A673 (cell line): ENCODE measurements at regions not wholly inside any gene's neighbourhood (a gene's known extent, or its start where the extent isn't known, plus 50 kb on each side); places are given as distances from the start of the nearest gene placed in this dataset.

Experiments
- EZH2 ChIP-seq: fragments of 200-600 bp; sonication (generic); IDR thresholded peaks from 2 replicates; pipeline ENCODE4 v1.6.1; 2017; ENCODE audit warnings: borderline replicate concordance, low read depth, mild to moderate bottlenecking, mixed read lengths, antibody characterized with exemption, low read length; ENCODE audit not compliant: poor library complexity, severe bottlenecking
- TF ChIP-seq, protein P1 (sequence below): fragments of 300-800, 200-600 bp; sonication (generic); conservative IDR thresholded peaks from 2 replicates; pipeline ENCODE4 v1.5.1; 2017; ENCODE audit warnings: low read depth, mild to moderate bottlenecking, antibody characterized with exemption, low read length, moderate library complexity, mixed read lengths

DNA sequence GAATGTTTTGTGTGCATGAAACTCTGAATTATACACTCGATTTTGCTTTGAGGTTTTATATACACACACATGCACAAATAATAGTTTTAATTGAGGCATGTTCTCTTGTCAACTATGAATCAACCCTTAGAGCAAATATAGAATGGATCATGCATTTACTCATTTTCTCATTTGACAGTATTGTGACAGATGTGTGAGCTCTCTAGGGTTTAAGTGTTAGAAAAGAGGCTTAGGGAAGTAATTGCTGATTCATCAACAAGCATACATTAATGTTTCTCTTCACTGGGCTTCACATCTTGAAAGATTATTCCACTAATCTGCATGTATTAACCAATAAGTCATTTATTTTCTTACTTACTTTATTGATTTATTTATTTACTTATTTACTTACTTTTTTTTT is 1356.8 kb upstream of the ACO1 start:
- TF ChIP-seq, protein P1, sequence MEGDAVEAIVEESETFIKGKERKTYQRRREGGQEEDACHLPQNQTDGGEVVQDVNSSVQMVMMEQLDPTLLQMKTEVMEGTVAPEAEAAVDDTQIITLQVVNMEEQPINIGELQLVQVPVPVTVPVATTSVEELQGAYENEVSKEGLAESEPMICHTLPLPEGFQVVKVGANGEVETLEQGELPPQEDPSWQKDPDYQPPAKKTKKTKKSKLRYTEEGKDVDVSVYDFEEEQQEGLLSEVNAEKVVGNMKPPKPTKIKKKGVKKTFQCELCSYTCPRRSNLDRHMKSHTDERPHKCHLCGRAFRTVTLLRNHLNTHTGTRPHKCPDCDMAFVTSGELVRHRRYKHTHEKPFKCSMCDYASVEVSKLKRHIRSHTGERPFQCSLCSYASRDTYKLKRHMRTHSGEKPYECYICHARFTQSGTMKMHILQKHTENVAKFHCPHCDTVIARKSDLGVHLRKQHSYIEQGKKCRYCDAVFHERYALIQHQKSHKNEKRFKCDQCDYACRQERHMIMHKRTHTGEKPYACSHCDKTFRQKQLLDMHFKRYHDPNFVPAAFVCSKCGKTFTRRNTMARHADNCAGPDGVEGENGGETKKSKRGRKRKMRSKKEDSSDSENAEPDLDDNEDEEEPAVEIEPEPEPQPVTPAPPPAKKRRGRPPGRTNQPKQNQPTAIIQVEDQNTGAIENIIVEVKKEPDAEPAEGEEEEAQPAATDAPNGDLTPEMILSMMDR = no peak
- no peak for TF ChIP-seq EZH2
